CD4-positive, alpha-beta T cell treated with Interleukin-6 for 4 hours (primary cell): ENCODE measurements at regions not wholly inside any gene's neighbourhood (a gene's known extent, or its start where the extent isn't known, plus 50 kb on each side); places are given as distances from the start of the nearest gene placed in this dataset.
"Not testable (repeated sequence)": the region's sequence is repeated elsewhere in the genome, so short reads cannot be mapped to it uniquely, and the experiment has no call there.

Experiments used
- DNase-seq: peaks from one replicate; pipeline ENCODE4 v3.0.0-alpha.2; 2020; ENCODE audit warnings: mixed read lengths

DNA sequence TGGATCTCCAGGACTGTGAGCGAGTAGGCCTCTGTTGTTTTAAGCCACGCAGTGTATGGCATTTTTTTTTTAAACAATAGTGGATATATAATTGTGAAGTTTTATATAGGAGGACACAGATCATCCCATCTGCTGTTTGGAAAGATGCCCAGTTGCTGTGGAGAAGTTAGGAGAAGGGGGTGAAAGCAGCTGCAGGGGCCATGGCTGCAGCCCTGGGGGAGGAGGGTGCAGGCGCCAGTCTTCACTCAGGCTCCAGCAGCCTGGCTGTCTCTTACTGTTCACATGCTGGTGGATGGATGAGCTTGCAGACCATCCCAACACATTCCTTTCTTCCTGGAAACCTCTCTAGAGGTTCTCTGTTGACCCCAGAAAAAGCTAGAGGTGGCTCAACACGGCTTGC is 242.3 kb downstream of the TEX29 start:
- no peak for DNase-seq

DNA sequence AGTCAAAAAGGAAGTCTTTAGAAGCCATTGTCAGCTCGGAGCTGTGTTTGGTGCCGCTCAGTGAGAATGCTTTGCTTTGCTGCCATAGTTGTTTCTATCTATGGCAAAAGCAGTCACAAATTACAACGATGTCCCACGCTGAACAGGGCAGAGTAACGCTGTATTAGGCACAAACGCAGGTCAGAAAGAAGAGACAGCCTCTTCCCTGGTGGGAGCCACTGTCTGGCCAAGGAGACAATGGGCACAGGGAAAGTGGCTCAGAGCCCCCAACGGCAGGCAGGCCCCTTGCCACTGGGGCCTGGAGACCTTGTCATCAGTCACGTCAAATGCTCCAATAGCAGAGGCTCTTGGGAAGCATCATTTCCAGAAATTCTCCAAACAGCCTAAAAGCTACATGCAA is 244.2 kb downstream of the TEX29 start:
- no peak for DNase-seq

DNA sequence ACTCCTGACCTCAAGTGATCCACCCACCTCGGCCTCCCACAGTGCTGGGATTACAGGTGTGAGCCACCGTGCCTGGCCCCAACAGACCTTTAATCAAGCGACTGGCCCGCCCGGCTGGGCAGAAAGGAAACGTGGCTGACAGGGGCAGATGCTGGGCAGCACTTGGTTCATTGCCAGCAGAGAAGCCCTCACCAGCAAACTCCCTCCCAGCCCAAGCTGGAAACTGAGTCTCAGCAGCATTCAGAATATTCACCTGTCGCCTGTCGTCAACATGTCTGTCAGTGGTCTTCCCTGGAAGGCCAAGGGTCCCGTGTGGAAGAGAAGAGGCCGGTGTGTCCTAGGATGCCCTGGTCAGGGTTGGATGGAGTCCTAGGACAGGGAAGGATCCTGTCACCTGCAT is 245.0 kb downstream of the TEX29 start:
- DNase-seq = no peak

DNA sequence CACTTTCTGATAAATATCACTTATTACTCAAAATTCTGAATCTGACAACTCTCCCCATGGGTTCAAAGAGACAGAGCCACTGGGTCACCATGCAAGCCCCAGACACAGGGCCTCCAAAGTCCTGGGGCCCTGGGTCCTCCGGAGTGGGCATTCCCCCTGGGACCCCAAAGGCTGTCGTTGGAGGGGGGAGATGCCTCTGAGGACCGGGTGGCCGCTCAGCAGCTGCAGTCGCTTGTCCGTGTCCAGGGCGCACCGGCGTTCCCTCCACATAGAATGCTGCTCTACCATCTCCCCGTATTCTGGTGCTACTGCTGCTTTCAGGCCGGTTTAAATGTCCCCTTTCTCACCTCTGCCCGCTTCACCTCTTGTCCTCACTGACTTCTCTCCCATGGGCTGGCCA is 246.1 kb downstream of the TEX29 start:
- DNase-seq = no peak

DNA sequence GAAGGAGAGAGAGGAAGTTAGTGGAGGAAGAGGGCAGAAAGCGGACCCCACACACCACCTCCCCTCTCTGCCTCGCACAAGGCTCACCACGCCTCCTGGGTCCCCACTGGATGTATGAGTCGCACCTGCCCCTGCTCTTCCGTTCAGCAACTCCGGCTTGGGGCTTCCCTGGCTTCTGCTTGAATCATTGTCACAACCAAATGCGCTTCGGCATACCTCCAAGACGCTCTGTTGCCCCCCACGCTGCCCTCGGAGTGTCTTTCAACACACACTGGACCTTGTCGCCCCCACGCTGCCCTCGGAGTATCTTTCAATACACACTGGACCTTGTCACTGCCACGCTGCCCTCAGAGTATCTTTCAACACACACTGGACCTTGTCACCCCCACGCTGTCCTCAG is 247.2 kb downstream of the TEX29 start:
- no peak for DNase-seq

DNA sequence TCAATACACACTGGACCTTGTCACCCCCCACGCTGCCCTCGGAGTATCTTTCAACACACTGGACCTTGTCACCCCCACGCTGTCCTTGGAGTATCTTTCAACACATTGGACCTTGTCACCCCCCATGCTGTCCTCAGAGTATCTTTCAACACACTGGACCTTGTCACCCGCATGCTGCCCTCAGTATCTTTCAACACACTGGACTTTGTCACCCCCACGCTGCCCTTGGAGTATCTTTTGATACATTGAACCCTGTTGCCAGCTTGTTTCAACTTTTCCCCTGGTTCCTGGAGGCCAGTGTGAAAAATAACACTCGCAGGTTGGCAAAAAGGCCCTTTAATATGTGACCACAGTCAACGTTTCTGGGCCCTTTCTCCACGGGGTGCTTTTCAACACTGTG is 247.8 kb downstream of the TEX29 start:
- DNase-seq = no peak

DNA sequence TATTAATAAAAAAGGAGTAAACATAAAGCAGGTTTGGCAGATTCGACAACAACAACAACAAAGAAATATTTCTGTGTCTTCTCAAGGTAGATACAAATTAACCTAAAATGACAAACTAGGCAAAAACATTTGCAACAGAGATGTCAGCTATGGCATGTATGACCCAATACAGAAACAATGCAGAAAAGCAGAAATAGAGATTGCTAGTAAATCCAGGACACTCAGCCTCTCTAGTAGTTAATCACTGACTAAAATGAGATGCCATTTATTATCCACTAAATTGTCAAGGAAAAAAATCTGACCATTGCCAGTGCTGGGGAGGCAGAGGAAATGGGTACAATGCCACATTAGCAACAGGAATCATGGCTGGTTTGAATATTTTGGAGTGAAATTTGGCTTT is 250.5 kb downstream of the TEX29 start:
- DNase-seq = no peak

DNA sequence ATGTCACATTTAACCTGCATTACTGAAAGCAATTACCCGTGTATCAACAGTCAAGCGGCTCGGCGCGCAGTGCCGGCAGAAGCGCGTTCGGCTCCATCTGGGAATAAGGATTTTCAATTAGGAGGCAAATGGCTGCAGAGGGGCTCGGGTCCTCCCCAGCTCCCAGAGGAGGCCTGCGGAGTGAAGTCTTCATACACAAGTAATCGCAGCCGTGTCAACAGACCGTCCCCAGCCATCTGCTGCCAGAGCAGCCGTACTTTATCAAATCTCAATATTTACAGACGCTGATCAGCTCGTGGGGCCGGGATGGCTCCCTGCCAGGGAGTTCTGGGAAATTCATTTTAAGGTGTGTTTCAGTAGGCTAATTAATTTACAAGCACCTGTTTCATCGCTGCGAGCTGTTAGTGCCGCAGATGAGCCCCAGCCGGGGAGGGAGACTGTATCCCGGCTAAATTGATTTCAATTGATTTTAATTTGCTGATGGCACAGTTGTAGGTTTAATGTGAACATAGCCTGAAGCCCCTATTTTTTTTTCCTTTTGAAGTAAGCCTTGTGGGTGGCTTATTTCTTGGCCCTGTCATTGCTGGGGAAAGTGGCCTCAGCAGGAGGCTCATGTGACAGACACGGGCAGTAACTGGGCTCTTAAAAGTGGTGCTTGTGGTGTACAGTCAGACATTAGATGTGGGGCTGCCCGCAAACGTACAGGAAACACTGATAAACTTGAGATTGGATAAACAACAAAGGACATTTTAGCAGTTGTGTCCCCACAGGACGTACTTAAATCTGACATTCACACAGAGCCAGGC is 252.7 kb downstream of the TEX29 start:
- no peak for DNase-seq

DNA sequence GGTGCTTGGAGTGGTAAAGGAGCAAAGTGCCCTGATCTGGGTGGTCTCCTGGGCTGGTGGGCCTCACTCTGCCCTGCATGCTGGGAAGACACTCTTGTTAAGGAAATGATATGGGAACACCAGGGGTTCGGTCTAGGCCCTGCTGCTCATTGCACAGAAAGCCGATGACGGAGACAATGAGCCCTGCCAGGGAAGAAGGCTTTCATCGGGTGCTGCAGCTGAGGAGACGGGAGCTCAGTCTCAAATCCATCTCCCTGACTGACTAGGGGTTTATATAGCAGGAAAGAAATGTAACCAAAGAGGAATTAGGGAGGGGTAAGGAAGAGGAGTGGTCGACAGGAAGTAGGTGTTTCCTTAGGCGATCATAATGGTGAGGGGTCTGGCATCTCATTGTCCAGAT is 253.4 kb downstream of the TEX29 start:
- DNase-seq = no peak

DNA sequence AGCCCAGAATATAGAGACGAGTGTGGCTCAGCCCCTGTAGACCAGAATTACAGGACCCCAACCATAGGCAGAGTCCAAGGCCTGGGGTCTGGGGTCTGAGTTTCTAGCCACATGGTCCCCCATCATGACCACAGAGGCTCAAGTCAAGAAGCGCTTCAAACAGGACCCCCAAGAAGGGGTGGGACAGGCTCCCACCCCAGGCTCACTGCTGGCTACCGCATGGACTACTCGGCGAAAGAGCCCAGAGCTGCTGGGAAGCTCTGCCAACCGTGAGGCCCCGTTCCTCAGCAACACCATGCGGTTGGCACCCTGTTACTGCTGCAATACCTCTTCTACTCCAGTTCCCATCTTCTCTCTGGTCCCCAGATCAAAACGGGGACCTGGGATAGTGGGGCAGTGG is 254.8 kb downstream of the TEX29 start:
- DNase-seq = no peak

DNA sequence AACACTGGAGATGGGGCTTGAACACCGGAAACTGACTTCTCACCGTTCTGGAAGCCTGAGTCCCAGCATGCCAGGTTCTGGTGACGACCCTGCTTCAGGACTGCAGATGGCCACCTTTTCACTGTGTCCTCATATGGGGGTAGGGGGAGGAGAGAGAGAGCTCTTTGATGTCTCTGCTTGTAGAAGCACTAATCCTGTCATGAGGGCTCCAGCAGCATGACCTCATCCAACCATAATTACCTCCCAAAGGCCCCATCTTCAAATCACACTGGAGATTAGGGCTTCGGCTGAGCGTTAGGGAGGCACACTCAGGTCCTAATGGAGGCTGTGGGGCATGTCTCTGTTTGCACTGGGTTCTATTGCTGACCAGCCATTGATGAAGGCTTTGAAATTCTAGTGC is 255.3 kb downstream of the TEX29 start:
- no peak for DNase-seq

DNA sequence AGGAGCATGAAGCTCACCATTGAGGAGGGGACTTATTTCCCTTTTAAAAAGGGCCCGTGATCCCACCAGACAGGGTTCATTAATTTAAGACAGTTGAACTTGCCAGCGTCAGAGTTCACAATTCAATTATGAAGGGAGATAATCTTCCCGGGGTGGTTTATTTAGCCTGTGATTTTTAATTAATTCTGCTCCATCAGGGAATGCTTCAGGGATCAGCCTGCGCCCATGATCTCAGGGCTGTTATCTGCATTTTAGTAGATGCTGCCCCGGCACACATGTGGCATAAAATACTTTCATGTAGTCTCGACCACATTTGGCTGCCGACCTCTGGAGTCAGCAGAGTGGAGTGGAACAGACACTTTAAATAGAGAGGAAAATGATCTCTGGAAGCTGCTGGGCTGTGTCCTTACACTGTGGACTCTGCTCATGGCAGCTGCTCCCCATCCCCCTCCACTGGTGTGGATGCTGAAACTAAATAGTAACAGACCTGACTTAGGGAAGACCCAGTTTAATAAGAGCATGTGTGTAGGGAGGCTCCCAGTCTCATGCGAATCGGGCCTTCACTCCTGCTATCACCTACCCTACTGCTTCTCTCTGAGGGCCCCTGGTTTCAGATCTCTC is 256.9 kb downstream of the TEX29 start:
- DNase-seq = no peak

DNA sequence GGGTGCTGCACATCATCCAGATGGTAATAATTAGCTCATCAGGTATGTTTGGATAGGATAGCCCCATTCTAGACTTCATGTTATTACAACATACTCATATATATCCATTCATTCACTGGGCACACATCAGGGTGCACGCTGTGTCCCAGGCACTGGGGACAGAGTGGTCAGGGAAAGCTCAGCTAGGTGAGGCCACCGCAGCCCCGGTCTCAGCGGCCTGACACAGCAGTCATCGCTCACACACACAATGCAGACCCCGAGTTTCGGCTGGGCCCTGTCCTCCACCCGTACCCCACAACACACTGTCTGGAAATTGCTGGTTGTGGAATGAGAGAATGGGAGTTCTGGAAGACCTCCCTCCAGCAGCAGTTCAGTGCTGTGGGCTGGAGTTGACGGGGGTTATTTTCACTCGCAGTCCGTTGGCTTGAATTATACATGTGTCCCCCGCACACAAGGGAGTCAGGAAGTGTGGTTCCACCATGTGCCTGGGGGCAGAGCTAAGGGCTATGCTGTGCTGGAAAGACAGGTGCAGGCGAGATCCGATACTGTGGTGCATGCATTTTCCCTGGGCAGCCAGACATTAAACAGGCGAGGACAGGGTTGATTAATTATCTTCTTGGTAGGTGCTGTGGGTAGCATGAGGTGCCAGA is 257.6 kb downstream of the TEX29 start:
- no peak for DNase-seq

DNA sequence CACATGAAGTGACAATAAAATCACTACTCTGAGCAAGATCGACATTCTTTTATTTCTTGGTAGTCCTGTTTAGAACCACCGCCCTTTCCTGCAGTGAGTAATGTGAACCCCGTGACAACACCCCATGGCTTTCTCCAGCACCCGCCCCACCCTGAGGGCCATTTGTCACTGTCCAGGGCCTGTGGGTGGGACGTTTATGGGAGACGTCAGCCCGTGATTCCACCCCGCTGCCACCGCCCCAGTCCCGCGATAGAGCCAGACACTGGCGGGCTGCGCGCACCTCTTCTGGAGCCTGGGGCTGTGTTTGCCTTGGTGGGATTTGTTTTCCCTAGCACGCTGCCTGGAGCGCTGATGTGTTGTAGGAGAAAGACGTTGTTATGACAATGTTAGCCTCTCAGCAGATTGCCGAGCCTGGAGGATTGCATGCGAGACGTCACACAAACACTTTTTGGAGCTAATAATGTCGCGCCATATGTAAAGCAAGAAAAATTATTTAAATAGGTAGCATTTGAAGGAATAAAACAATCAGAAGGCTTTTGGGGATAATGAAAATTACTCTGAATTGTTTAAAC is 263.7 kb downstream of the TEX29 start:
- DNase-seq = no peak

DNA sequence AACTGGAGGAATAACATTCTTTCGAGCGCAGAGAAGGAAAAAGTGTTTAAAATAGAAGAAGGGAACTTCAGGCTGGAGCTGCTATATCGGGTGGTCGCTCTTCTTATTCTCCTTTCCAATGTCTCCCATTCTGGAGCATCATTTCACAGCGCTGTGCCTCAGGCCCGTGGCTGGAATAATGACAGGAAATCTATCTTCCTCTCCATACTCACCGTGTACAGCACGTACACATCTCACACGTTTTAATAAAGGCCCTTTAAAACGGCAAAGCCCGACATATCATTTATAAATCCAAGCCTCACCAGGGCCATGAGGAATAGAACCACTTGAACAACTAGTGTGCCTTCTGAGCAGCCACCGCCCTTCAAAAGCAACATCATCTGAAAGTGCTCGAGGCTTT is 264.4 kb downstream of the TEX29 start:
- no peak for DNase-seq

DNA sequence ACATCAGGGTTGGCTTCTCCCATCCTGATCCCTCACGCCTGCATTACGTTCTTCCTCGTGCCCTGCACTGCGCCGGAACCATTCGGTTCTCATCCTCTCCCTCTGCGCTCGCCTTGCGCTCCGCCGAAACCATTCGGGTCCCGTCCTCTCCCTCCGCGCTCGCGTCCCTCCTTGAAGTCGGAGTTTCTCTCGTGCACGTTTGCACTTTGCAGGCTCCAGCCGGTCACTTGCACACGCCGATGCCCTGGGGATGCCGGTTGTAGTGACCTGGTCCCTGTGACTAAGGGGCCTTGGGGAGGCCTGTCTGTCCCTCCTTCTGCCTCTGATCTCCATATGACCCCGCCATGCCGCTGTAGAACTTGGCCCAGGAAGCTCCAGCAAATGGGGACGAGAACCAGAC is 265.8 kb downstream of the TEX29 start:
- no peak for DNase-seq

DNA sequence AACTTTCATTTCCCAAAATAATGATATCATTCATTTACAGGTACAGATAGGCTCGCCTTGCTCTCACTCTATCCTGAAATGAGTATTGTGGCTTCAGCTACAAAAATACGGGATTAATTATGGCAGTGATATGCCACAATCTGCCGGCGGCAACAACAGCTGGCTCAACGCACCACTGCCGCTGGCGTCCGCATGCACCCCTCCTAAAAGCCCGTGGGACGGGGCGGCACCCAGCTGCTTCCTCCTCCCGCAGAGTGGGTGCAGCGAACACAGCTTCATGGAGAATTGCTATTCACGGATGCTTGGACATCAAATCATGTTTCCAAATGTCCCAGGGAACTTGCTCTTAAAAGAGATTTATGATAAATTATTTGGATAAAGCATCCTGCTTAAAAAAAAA is 266.8 kb downstream of the TEX29 start:
- DNase-seq = no peak

DNA sequence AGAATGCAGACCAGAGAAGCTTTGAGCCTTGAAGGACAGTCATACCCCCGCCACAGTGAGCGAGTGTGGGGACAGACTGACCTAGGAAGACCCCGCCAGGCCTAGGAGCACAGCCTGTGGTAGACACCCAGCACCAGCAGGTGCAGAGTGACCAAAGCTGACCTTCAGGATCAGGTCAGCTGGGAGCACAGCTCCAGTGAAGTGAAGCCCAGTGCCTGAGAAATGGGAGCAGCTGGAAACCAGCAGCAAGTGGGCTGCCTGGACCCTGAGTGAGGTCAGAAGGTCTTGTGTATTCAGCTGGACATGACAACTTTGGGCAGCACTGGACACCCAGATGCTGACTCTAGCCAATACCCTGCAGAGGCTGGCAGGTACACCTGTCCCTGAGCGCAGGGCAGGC is 268.9 kb downstream of the TEX29 start:
- DNase-seq = no peak

DNA sequence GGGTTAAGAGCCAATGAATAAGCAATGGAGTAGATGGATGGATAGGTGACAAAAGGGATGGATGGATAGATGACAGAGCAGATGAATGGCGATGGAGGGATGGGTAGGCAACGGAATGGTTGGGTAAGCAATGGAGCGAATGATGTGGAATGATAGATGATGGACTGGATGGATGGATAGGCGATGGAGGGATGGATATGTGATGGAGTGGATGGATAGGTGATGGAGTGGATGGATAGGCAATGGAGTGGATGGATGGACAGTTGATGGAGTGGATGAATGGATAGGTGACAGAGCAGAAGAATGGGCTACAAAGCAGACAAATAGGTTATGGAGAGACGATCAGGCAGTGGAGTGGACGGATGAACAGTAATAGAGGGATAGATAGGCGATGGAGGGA is 269.6 kb downstream of the TEX29 start:
- no peak for DNase-seq

DNA sequence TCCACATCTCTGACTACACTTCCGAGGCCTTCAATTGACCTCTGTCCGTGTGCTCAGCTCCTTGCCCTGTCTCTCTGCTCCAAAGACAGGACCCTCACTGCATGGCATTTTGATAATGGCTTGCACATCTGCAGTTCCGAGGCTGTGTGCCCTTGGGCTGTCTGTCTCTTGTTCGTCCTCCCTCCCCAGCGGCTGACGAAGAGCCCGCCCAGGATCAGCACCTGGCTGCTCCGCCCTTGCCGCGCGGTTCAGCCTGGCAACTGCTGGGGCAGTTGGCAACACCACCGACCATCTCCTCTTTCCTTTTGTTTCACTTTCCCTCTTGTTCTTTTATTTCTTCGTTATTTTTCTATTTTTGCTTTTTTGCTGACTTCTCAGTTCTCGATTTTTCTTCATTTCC is 270.4 kb downstream of the TEX29 start:
- DNase-seq = no peak

DNA sequence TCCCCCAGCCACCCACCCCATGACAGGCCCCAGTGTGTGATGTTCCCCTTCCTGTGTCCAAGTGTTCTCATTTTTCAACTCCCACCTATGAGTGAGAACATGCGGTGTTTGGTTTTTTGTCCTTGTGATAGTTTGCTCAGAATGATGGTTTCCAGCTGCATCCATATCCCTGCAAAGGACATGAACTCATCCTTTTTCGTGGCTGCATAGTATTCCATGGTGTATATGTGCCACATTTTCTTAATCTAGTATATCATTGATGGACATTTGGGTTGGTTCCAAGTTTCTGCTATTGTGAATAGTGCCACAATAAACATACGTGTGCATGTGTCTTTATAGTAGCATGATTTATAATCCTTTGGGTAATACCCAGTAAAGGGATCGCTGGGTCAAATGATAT is 273.0 kb downstream of the TEX29 start:
- not testable (repeated sequence) for DNase-seq

DNA sequence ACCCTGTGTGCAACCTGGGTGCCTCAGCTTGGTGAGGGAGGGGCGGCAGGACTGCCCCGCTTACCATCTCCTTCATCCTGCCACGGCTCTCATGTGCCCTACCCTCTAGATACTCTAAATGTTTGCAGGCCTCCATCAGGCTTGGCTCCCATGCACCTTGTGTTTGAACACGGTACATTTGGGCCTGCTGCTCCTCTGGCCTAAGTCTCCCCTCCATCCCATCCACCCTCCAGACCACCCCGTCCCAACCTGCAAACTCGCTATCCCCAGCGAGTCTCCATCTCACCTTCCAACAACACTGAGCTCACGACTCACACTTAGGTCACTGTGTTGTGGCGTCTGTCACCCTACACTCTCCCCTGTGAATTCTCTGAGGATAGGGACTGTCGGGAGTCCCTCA is 274.2 kb downstream of the TEX29 start:
- DNase-seq = no peak

DNA sequence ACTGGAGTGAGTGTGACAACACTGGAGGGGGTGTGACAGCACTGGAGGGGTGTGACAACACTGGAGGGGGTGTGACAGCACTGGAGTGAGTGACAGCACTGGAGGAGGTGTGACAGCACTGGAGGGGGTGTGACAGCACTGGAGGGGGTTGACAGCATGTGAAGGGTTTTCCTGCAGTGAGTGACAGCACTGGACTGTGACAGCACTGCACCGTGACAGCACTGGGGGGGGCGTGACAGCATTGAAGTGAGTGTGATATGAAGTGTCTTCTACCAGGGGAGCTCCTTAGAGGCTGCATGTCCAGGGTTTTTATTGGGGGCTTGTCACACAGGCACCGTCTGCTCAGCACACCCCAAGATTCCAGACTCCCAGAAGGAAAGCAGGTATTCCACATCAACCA is 274.8 kb downstream of the TEX29 start:
- DNase-seq = no peak

DNA sequence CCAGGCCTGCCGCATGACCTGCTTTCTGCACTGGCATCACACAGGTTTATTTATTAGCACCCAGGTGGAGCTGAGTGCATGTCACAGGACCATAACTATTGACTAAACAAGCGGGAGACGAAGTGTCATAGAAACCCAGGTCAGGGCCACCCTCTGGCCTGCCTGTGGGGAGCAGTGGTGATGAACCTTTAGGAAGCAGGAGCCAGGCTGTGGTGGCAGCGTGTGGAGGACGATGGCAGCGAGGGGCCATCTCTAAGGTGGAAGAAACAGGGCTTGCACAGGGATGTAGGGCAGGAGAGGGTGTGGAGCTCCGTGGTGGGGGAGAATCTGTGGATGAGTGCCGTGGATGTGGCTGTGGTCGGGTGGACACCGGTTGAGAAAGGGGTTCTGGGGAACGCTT is 275.3 kb downstream of the TEX29 start:
- DNase-seq = no peak
